Upper lobe of right lung (tissue), 1 donor: ENCODE measurements at regions not wholly inside any gene's neighbourhood (a gene's known extent, or its start where the extent isn't known, plus 50 kb on each side); places are given as distances from the start of the nearest gene placed in this dataset.

Experiments
- ATAC-seq: fragments of 200-7000 bp; cut with Tn5 transposase; one replicate; pipeline ENCODE4 v1.9.1; 2020; ENCODE audit warnings: mild to moderate bottlenecking, moderate library complexity
- DNase-seq: peaks from one replicate; pipeline ENCODE4 v3.0.0-alpha.2; 2020
- H3K27ac ChIP-seq: fragments of 200-600 bp; one replicate; pipeline ENCODE4 v1.8.0; 2022
- H3K27me3 ChIP-seq: fragments of 200-600 bp; one replicate; pipeline ENCODE4 v1.8.0; 2022; ENCODE audit warnings: mild to moderate bottlenecking
- H3K36me3 ChIP-seq: fragments of 200-600 bp; one replicate; pipeline ENCODE4 v1.8.0; 2022
- H3K4me1 ChIP-seq: fragments of 200-600 bp; one replicate; pipeline ENCODE4 v1.8.0; 2022
- H3K4me3 ChIP-seq: fragments of 200-600 bp; one replicate; pipeline ENCODE4 v1.8.0; 2022; ENCODE audit warnings: mild to moderate bottlenecking
- H3K9me3 ChIP-seq: fragments of 200-600 bp; one replicate; pipeline ENCODE4 v1.8.0; 2022
- intact Hi-C: fragments of 100-400 bp; cut with DNase I; formaldehyde crosslinking; loops from one replicate; pipeline ENCODE4 v1.11.0; 2022
- TF ChIP-seq, protein P1 (sequence below): fragments of 200-600 bp; IDR thresholded peaks from one replicate; pipeline ENCODE4 v1.8.0; 2022; ENCODE audit warnings: antibody characterized with exemption
- donor health status: DM: no; HTN: yes; CAD: no; lungs with severe emphysema.

GRCh38 chr15:47887241-47887800 lies 170.0 kb downstream of the SEMA6D start:
- ATAC-seq = no peak
- intact Hi-C loops = no loop called here
- Histone ChIP-seq H3K27me3 (no peaks in the 10 kb centered on the region), H3K9me3 (no peaks in the 10 kb centered on the region), H3K36me3 (no peaks in the 10 kb centered on the region), H3K27ac (no peak overlapping the region), H3K4me1 (no peaks in the 10 kb centered on the region), H3K4me3 (no peak overlapping the region)
- DNase-seq = no peak
- TF ChIP-seq, protein P1, sequence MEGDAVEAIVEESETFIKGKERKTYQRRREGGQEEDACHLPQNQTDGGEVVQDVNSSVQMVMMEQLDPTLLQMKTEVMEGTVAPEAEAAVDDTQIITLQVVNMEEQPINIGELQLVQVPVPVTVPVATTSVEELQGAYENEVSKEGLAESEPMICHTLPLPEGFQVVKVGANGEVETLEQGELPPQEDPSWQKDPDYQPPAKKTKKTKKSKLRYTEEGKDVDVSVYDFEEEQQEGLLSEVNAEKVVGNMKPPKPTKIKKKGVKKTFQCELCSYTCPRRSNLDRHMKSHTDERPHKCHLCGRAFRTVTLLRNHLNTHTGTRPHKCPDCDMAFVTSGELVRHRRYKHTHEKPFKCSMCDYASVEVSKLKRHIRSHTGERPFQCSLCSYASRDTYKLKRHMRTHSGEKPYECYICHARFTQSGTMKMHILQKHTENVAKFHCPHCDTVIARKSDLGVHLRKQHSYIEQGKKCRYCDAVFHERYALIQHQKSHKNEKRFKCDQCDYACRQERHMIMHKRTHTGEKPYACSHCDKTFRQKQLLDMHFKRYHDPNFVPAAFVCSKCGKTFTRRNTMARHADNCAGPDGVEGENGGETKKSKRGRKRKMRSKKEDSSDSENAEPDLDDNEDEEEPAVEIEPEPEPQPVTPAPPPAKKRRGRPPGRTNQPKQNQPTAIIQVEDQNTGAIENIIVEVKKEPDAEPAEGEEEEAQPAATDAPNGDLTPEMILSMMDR = no peak

DNA sequence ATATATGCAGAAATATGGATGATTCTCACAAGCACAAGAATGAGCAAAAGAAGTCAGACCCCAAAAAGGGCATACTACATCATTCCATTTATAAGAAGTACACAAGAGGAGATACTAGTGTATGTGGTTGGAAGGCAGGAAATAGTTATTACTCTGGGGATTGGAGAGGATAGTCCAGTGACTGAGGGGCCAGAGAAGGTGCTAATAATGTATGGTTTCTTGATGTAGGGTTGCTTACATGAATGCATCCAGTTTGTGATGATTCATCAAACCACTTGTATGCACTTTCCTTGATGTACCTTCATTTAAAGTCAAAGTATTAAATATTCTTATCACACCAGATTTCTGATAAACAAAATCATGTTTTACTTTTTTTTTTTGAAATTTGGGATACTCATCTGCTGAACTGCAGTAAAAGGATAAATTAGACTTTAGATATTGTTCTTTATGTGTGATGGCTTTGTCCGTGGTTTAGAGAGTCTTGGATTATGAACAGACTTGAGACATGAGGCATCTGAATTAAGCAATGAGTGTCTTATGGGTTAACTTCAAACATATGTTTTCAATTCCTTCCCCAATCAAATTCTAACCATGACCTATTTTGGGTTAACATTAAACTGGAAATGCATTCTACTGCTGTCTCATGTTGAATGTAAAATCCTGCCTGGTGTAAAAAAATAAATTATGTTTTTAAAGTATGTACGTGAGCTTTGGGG lies 171.2 kb downstream of the SEMA6D start:
- no peak for ATAC-seq
- intact Hi-C loops = no loop called here

DNA sequence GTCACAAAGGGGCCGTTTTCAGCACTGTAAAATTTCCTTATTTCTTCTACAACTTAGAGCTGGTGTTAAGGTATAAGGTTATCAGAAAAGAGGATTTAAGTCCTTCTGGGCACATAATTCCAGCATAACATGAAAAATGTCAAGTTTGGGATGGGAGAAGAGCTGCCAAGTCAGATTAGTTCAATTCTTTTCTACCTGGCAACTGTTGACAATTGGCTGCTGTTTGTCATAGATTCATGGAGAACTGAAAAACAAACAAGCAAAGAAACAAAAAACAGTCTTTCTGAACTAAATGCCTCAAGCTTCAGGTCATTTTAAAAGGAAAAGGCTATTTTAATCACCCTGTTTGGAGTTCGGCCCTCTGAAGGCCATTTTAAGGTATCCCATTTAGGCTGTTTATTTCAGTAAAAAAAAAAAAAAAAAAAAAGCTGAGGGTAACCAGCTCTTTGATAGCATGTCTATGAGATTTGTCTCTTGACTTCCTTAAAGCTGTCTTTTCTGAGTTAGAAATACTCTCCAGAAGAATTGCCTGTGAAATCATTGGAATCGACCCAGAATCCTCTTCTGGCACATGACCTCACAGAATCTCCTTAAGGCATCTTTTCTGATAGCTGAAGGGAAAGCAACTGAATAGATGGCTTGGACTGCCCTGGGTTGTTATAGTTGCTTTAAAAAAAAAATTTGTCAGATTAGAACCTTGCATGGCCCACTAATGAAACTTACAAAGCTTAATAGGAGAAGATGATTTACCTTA lies 173.3 kb downstream of the SEMA6D start:
- DNase-seq (no peak), ATAC-seq (no peak)
- TF ChIP-seq, protein P1 = no peak
- Histone ChIP-seq H3K27me3 (no peaks in the 10 kb centered on the region), H3K9me3 (no peaks in the 10 kb centered on the region), H3K4me1 (no peaks in the 10 kb centered on the region), H3K27ac (no peak overlapping the region), H3K4me3 (no peak overlapping the region), H3K36me3 (no peaks in the 10 kb centered on the region)
- intact Hi-C loops = no loop called here

More for the DNA sequence above, 171.2 kb downstream of the SEMA6D start:
- no peaks in the 10 kb centered on the region for H3K4me1 ChIP-seq
- no peaks in the 10 kb centered on the region for H3K36me3 ChIP-seq
- no peak for DNase-seq
- H3K27me3 ChIP-seq = no peaks in the 10 kb centered on the region
- H3K27ac ChIP-seq = no peak overlapping the region
- no peaks in the 10 kb centered on the region for H3K9me3 ChIP-seq
- no peak overlapping the region for H3K4me3 ChIP-seq
- TF ChIP-seq, protein P1 = no peak

DNA sequence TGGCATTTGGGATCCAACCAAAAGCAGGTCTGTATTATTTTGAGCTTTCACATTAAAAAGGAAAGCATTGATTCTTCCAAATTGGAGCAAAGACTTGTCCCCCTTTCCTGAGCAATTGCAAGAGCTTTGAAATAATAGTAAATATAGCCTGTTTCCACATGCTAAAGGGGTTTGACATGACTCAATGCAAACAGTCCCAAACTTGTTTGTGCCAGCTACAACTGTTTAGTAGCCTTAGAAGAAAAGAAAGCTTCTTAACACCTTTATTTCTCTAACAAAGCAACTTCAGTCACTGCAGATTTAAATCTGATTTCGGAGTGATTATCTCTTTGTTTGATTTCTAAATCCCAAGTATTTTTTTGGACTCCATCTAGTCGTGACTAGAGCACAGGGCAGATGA lies 180.2 kb downstream of the SEMA6D start:
- TF ChIP-seq, protein P1 = no peak
- no peaks in the 10 kb centered on the region for H3K36me3 ChIP-seq
- no peaks in the 10 kb centered on the region for H3K4me1 ChIP-seq
- H3K9me3 ChIP-seq = no peaks in the 10 kb centered on the region
- H3K27me3 ChIP-seq = no peaks in the 10 kb centered on the region
- intact Hi-C loops = no loop called here
- no peak overlapping the region for H3K4me3 ChIP-seq
- no peak overlapping the region for H3K27ac ChIP-seq
- DNase-seq (no peak), ATAC-seq (no peak)

GRCh38 chr15:47900751-47901150 lies 183.4 kb downstream of the SEMA6D start:
- DNase-seq (no peak), ATAC-seq (no peak)
- no peaks in the 10 kb centered on the region for H3K4me1 ChIP-seq
- H3K27ac ChIP-seq = no peak overlapping the region
- no peaks in the 10 kb centered on the region for H3K36me3 ChIP-seq
- no peaks in the 10 kb centered on the region for H3K9me3 ChIP-seq
- no peaks in the 10 kb centered on the region for H3K27me3 ChIP-seq
- intact Hi-C loops = no loop called here
- no peak overlapping the region for H3K4me3 ChIP-seq
- TF ChIP-seq, protein P1 = no peak
